ENCODE measurements at regions not wholly inside any gene's neighbourhood (a gene's known extent, or its start where the extent isn't known, plus 50 kb on each side); places are given as distances from the start of the nearest gene placed in this dataset.

GRCh38 chr10:23693925-23694324, 255.1 kb downstream of the OTUD1 start:
- TF ChIP-seq CTCF (conservative IDR thresholded peaks at IDR 0.05; ENCODE audit: low read depth, low read length): no peak
- no peak for TF ChIP-seq EZH2 (IDR thresholded peaks at IDR 0.05; ENCODE audit: low read length, unreplicated experiment)
